ENCODE measurements at regions not wholly inside any gene's neighbourhood (a gene's known extent, or its start where the extent isn't known, plus 50 kb on each side); places are given as distances from the start of the nearest gene placed in this dataset.
A peak's percentile ranks its signal among the peaks of the same experiment; 100 is the strongest.

- H3K27ac ChIP-seq: no peak overlapping the region
- DNase-seq: no peak
- intact Hi-C loops (cut with DNase I): no loop called here
- H3K27me3 ChIP-seq: no peaks in the 10 kb centered on the region
- no peaks in the 10 kb centered on the region for H3K9me3 ChIP-seq
- TF ChIP-seq POLR2A (IDR thresholded peaks at IDR 0.05) (no peak), CTCF (IDR thresholded peaks at IDR 0.05) (no peak), EP300 (IDR thresholded peaks at IDR 0.05) (no peak)
- no peaks in the 10 kb centered on the region for H3K36me3 ChIP-seq
- no peaks in the 10 kb centered on the region for H3K4me1 ChIP-seq (ENCODE audit: insufficient read depth)
- no peak overlapping the region for H3K4me3 ChIP-seq
These were observed 136.5 kb downstream of the SPTSSA start for GRCh38 chr14:34325493-34325892.

GRCh38 chr14:34324363-34324795, 137.7 kb downstream of the SPTSSA start:
- TF ChIP-seq CTCF (IDR thresholded peaks at IDR 0.05): peak in 1 of 3 donors; percentile 15
- no peak for TF ChIP-seq EP300 (IDR thresholded peaks at IDR 0.05)
- no peak for TF ChIP-seq POLR2A (IDR thresholded peaks at IDR 0.05)
- Histone ChIP-seq H3K36me3 (no peaks in the 10 kb centered on the region), H3K27me3 (no peaks in the 10 kb centered on the region), H3K4me1 (ENCODE audit: insufficient read depth) (no peaks in the 10 kb centered on the region), H3K27ac (no peak overlapping the region), H3K9me3 (no peaks in the 10 kb centered on the region), H3K4me3 (no peak overlapping the region)
- DNase-seq: no peak
- intact Hi-C loops (cut with DNase I): no loop called here
- 15 to 16% (median 16%) methylated on average over 6 of the region's 6 CpGs for WGBS, 3 donors

DNA sequence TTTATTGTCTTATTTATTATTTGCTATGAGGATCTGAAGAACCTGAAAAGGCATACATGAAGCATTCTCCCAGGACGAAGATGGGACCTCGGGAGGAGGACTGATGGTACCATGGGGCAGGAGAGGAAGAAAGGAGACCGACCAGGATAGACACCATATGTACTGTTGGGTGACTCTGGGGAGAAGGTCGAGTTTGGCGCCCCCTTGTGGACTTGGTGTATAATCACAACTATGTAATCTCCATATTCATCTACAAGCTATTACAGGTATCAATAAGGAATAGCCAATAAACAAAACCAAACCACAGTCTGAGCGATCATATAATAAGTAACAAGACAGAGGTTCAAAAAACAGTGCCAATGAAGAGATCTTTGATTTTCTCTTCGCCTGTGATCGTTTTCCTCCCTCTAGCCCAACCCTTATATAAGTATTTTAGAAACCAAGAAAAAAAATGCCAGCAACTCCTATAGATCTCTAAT, 139.1 kb downstream of the SPTSSA start:
- Histone ChIP-seq H3K4me3 (no peak overlapping the region), H3K27ac (no peak overlapping the region), H3K4me1 (ENCODE audit: insufficient read depth) (no peaks in the 10 kb centered on the region), H3K27me3 (no peaks in the 10 kb centered on the region), H3K36me3 (no peaks in the 10 kb centered on the region), H3K9me3 (no peaks in the 10 kb centered on the region)
- DNase-seq: peak in 3 of 5 donors; percentile 17 to 31 (median 27)
- WGBS, 3 donors: 49 to 51% (median 49%) methylated on average over 8 of the region's 8 CpGs
- intact Hi-C loops (cut with DNase I): no loop called here
- TF ChIP-seq EP300 (IDR thresholded peaks at IDR 0.05): no peak
- no peak for TF ChIP-seq POLR2A (IDR thresholded peaks at IDR 0.05)
- TF ChIP-seq CTCF (IDR thresholded peaks at IDR 0.05): peak in 1 of 3 donors; percentile 13

- H3K4me3 ChIP-seq: no peak overlapping the region
- H3K36me3 ChIP-seq: no peaks in the 10 kb centered on the region
- H3K9me3 ChIP-seq: no peaks in the 10 kb centered on the region
- no peaks in the 10 kb centered on the region for H3K27me3 ChIP-seq
- no peaks in the 10 kb centered on the region for H3K4me1 ChIP-seq (ENCODE audit: insufficient read depth)
- H3K27ac ChIP-seq: no peak overlapping the region
- WGBS, 3 donors: 88 to 95% (median 89%) methylated on average over 4 of the region's 4 CpGs
- TF ChIP-seq POLR2A (IDR thresholded peaks at IDR 0.05) (no peak), EP300 (IDR thresholded peaks at IDR 0.05) (no peak), CTCF (IDR thresholded peaks at IDR 0.05) (no peak)
- DNase-seq: no peak
- intact Hi-C loops (cut with DNase I): no loop called here
These were observed 142.9 kb downstream of the SPTSSA start for GRCh38 chr14:34319140-34319539.
